ENCODE measurements at regions not wholly inside any gene's neighbourhood (a gene's known extent, or its start where the extent isn't known, plus 50 kb on each side); places are given as distances from the start of the nearest gene placed in this dataset.

DNA sequence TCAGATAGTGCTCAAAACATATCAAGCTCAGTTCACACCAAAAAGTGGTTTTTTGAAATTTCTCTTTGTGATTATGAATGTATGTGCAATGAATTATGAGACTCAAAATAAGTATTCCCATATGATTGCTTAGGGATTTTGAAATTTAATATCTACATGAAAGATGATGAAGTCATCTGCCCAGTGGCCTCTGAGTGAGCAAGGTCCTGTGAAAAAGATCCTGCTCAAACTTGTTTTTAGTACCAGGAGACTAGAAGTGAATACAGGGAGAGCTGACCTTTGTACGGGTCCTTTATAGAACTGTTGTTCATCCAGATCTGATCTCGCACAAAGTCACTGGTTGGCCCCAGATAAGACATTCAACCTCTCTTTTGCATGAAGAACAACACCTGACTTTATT, 151.9 kb upstream of the MAF start:
- DNase-seq (ENCODE audit: low read depth in 3 of 3, low spot score in 2 of 3): no peak

DNA sequence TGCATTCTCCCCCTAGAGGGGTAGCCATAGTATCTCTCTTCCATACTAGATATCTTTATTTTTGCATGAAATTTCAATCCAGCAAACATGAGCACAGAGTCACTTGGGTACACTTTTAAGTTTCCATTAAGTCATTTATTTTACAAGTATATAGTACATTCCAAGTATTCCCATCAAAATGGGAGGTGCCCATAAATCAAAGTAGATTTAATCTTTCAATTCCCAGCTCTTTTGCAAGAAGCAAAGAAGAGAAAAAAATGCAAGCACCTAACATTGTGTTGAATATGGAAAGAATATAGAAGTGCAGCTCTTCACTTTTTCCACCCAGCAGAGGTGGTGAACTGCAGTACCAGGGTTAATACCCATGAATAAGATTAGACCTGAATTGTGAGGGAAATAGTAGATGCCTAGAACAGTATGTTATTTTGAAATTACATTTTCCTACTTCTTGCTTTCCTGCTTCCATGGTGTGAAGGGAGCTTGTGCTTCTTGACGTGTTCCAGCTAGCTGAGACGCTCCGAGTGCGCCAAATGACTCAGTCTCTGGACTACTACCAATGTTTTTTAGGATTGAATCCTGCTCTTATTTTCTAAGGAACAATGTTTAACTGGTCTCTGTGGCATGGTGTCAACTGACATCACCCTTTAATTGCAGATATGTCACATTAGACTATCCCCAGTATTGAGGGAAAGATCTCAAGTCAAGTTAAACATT, 151.1 kb upstream of the MAF start:
- no peak for DNase-seq (ENCODE audit: low read depth in 3 of 3, low spot score in 2 of 3)

DNA sequence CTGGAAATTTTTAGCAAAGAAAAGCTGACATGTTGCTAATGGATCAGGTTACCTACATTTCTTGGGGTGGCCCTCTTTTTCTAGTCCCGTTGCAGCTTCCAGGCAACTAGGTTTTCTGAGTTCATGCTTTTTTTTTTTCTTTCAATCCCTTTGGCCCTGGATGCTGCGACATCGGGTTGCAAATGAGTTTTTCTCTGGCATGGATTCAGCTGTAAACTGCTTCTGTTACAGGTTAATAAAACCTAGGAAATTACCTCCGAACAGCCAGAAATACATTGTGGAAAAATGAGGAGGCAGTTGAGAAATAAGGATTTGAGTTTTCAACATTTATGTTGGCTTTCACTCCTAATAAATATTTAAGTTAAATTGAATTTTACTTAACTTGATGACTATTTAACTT, 149.8 kb upstream of the MAF start:
- DNase-seq (ENCODE audit: low read depth in 3 of 3, low spot score in 2 of 3): no peak

DNA sequence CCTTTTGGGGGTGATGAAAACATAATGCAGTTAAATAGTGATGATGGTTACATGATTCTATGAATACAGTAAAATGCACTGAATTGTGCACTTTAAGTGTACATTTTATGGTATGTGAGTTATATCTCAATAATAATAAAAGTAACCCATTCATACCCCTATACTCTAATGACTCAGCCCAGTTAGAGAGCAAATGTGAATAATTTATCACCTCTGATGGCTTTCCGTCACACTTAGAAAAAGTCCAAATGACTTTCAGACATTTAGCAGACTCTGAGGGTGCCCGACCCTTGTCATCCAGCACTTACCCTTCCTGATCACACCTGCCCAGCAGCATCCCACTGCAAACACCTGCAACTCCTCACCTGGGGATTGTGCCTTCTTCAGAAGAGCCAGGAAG, 148.1 kb upstream of the MAF start:
- no peak for DNase-seq (ENCODE audit: low read depth in 3 of 3, low spot score in 2 of 3)

DNA sequence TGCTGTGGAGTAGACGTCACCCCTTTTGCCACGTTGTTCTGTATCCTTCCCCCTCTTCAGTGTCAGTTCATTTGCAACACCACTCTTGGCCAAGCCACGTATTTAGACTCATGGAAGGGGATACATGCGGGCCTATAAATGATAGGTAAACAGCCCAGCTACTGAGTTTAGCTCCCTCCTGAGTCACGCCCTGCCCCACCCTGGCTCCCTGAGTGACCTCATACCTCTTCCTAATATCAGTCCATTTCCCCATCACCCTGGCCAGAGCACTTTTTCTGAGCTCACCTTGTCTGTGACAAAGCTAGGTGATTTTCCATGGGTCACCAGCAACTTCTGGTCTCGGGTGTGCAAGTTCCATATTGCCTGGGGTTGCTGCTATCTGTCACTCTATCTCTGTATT, 147.2 kb upstream of the MAF start:
- DNase-seq (ENCODE audit: low read depth in 3 of 3, low spot score in 2 of 3): no peak

DNA sequence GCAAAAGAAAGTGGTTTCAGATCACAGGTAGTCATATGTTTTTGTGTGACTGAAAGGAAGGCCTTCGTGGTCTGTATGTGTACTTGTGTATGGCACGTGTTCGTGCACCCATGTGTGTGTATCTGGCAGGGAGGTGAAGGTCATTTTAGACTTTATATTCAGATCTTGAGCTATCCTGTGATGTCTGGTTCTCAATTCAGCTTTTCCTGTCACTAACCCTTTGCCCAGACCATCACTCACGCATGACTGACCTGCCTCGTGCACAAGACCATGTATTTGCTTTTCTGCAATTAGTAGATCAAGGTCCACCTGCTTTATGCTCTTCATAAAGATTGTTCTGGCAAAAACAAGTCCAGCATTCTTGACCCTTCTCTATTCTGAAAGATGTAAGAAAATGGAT, 139.7 kb upstream of the MAF start:
- no peak for DNase-seq (ENCODE audit: low read depth in 3 of 3, low spot score in 2 of 3)

DNA sequence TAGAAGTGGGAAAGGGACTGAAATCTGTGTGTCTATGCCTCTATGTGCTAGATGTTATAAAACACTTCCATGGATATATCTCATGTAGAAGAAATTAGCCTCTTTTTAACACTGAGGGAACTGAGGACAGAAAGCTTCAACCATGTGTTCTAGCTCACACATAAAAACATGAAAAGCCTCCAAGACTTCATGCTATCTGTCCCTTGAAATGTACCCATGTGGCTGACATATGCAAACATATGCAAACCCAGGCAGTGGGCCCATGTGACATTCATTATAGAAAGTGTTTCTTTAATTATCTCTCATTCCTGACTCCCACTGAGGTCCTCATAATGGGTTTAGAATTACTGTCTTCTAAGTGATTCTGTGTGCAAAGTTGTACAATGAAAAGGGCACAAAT, 134.7 kb upstream of the MAF start:
- no peak for DNase-seq (ENCODE audit: low read depth in 3 of 3, low spot score in 2 of 3)

DNA sequence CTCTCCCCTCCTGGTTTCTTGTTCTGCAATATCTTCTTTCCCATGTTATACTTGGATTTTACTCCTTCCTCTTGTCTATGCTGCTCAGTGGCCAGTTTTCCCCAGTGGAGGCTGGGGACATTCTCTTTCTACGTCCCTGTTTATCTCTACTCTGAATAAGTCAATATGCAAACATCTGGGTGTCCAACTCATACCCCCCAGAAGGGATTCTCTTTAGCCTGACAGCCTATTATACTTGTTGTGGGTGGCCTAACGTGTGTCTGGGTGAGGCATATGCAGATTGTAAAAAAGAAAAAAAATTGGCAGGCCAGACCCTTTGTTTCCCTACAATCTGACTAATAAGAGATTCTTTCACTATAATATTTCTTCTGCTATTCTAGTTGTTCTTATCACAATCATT, 134.2 kb upstream of the MAF start:
- DNase-seq (ENCODE audit: low read depth in 3 of 3, low spot score in 2 of 3): no peak

DNA sequence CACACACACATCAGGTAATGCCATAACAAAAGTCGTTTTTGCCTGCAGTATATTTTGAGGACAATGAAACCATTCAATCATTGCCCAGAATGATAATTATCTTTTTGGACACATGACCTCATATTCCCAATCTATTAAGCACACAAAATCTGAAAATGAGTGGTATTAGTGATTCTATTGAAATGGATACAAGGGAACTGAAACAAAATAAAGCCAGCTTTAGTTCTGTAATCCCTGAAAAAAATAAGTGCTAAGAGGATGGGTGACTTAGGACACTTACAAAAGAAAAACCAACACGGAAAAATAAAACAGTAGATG, 128.3 kb upstream of the MAF start:
- DNase-seq (ENCODE audit: low read depth in 3 of 3, low spot score in 2 of 3): no peak

DNA sequence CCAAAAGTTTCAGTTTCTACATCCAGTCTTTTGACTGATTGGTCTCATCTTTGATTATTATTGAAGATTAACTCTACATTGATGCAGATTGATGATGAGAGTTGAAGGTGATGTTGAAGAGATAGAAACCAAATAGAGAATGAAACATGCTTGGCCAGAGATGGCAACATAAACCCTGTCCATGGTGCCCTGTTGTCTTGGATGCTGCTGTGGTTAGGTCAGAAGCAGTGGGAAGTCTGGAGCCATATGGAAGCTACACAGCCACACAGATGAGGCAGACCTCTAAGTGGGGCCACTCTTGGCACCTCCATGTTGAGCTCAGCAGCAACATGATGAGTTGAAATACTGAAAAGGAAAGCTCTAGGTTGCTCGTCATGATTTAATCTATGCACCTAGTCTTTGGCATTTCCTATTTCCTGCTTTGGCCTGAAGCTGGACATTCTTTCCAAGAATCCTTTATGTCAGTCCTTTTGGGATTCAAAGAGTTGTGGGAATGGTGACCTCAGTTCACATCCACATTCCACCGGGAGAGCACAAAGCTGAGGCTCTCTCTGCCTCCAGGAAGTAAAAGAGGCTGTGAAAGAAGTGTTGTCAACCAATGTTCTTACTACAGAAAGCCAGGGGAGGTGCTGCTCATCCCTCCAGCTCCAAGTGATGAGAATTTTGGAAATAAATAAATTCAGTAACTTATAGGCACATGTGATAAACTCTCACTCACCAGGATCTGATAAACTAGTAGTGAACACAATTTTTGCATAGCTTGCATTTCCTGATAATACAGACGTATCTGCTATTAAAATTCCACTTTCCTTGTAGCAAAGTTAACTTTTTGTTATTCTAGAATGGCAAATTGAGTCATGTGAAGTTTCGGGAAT, 127.7 kb upstream of the MAF start:
- no peak for DNase-seq (ENCODE audit: low read depth in 3 of 3, low spot score in 2 of 3)

DNA sequence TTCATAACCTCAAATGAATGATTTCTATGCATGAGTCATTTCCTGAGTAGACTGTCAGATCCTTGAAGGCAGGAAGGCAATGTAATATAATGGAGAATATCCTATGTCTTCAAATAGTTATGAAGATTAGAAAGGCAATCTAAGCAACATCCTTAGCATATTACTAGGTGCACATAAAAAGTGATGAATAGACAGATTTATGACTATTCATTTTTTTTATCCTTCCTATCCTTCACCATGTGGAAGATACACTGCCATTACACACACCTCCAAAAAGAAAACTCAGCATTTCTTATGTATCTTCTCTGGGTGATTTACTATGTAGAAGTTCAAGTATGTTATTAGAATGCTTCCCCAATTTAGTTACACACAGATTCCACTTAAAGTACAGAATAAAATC, 126.4 kb upstream of the MAF start:
- no peak for DNase-seq (ENCODE audit: low read depth in 3 of 3, low spot score in 2 of 3)

DNA sequence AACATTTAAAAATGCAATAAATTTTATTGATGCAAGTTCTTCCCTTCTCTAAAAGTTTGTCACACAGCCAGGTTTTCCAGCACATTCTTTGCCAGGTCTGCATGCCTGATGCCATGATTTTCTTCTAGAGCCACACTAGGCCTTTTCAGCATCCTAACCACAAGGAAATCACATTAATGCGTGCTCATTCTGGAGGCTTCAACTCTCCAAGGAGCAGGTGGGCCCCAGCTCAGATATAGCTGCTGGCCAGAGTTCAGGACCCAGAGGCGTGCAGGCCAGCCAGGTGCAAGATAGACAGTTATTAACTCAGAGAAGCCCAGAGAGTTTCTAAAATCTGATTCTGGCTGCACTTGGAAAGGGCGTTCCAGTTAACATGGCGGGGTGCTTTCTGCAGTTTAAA, 124.5 kb upstream of the MAF start:
- DNase-seq (ENCODE audit: low read depth in 3 of 3, low spot score in 2 of 3): no peak

DNA sequence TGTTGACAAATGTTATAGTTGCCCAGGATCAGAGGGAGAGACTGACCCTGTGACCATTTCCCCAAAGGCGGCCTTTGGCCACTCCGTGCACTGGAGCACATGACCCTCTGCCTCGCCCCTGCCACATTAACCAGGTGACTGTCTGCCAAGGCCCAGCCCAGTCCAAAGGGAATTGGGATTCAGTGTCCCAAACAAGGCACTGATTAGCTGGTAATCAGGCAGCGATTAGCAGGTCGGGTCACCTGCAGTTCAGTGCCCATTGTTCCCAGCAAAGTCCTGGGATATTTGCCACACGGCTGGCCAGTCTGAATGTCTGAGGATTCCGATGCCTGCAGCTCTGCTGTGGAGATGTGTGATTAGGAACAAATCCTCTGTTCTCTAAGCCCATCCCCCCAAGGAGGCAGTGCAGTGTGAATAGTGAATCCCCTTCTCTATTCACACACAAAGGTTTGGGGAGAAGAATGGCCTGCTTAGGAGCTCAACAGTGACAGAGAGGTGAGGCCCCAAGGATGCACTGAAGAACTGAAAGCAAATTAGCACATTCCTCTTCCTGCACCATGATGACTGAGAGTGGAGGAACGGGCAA, 123.1 kb upstream of the MAF start:
- DNase-seq (ENCODE audit: low read depth in 3 of 3, low spot score in 2 of 3): no peak

DNA sequence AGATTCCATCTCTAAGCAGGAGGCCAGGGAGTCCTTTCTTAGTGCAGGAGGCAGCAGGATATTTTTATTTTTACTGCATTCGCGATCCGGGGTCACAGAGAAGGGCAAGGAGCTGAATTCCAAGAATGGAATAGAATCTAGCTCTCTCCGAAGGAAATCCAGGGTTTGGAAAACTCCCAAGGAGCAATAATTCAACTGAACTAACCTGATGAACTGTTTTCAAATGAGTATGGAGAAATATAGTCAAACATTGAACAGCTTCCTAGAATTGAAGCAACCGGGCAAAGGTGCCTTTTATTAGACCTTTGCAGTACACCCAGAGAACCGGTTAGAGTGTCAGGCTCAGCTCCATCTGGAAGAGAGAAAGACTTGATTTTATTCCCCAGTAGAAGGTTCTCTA, 120.7 kb upstream of the MAF start:
- DNase-seq (ENCODE audit: low read depth in 3 of 3, low spot score in 2 of 3): peak in 1 of 3 donors; percentile 44

DNA sequence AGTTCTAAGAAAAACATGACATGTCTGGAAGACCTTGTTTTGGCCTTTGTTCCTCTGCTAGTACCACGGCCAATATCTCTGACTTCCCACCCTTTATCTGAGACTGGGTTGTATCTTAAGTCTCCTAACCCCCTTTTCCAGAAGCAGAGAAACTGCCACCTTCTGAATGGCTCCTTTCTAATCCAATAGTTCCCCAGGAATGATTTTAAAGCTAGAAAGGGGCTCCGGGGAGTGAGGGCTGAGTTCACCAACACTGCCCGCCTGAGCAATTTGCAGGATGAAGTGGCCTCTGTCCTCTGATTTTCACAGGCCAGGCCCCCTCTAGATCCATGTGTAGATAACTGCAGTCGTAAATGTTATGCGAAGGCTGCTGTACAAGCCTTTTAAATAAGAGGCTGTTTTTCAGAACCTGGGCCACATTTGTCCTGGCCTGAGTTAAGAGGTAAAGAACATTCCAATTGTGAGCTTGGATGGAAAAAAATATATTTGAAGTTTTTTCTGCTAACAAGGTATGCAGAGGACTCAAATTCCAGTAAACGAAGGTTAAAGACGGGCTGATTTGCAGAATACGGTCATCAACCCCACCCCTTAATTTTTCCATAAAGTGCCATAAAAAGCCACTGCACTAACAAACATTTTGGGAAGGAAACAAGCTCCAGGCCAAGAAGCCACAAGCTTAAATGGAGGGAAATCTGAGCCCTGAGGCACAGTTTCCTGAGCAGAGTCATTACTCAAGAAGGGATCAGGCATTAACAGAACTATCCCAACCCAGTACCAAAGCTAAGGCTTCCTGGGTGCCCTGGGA, 117.0 kb upstream of the MAF start:
- no peak for DNase-seq (ENCODE audit: low read depth in 3 of 3, low spot score in 2 of 3)

DNA sequence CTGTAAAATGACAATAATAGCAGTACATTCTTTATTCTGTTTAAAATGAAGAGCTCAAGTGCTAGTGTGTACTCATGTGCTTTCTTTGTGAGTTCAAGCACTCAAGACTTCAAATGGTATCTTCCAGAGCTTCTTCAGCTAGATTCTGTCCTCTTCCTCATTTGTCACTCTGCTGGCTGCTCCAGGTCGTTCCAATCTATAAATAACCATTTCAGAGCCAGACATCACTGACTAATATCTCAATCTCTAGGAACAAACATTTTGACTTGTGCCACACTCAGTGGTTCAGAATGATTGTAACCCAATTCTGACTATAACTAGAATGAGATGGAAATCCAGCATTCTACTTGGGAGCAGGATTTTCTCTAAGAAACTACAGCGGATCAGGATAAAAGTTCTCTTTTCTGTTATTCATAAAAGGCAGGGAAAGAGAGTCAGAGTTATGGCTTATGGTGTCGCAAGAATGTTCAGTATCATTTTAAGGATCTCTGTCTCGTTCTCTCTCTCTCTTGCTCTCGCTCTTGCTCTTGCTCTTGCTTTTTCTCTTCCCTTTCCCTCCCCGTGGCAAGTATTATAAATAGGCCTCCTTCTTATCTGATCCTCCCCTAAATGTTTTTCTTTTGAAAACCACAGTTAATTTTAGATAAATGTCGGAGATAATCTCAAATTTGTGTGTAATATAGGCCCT, 116.3 kb upstream of the MAF start:
- no peak for DNase-seq (ENCODE audit: low read depth in 3 of 3, low spot score in 2 of 3)

DNA sequence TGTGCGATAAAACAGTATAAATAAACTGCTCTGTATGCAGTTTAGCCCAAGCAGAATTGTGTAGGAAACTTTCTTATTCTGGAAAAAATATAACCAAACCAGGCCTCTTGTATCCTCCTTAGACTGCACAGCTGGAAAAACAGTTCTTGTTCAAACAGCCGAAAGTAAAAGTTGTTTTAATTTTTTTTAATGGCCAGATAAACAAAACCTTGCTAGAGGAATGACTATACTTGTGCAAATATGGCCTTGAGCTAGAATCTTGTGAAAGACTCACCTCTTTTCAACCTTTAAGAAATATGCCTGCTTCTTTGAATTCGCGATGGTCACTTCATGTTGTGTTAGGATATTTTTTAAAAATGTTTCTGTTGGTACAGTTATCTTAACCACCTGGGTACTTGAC, 114.5 kb upstream of the MAF start:
- DNase-seq (ENCODE audit: low read depth in 3 of 3, low spot score in 2 of 3): no peak

DNA sequence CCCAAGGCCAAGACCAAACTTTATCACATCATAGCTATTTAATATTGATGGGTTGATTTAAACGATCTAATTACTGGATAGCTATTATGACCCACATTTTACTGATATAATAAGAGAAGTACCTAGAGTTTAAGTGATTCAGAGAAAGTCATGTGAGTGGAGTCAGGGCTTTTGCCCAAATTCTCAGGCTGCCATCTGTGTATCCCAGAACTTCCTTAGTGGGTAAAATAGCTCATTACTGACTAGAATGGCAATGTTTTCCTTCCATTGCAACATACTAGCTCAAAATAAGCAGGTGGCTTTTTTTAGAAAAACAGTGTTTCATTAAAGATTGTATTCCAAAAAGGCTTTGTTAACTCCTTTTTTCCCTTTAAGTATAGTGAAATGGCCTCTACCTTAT, 113.9 kb upstream of the MAF start:
- DNase-seq (ENCODE audit: low read depth in 3 of 3, low spot score in 2 of 3): no peak

DNA sequence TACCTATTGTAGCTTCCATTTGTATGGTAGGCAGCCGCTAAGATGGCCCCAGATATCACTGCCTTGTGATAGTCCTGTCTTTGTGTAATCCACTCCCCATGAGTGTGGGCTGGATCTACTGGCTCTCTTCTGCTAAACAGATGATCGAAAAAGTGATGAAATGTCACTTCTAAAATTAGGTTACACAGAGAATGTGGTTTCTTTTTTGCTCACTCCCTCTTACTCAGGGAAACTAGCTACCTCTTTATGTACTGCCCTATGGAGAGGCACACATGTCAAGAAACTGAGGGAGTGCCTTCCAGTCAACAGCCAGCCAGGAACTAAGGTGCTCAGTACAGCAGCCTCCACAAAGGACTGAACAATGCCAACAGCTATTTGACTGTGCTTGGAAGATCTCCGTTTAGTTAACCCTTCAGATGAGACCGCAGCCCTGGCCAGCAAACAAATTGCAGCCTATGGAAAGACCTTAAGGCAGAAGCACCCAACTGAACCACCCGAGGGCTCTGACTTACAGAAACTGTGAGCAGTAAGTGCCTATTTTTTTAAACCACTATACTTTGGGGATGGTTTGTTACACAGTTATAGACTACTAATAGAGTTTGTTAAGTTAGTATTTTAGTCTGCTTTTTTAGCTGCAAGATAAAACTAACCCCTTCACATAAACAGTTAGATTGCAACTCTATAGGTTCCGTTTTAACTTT, 113.2 kb upstream of the MAF start:
- DNase-seq (ENCODE audit: low read depth in 3 of 3, low spot score in 2 of 3): no peak

DNA sequence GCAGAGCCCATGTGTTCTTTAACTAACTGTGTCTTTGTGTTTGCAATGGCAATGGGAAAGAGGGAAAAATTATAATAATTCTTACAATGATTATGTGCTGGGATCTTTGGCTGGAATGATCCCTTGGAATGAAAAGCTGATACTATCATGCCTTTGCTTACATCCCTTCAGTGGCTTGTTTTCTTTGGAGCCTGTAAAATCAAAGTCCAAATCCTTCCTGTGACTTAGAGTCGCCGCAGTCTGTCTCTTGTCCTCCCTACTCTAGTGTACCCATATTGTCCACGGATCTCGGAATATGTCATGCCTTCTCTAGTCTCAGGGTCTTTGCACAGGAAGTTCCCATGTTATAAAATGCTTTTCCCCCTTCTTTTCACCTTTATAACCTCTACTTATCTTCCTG, 111.7 kb upstream of the MAF start:
- no peak for DNase-seq (ENCODE audit: low read depth in 3 of 3, low spot score in 2 of 3)

Measured in right renal cortex interstitium (tissue), 3 donors.